Sigmoid colon (tissue), 6 donors: ENCODE measurements at regions not wholly inside any gene's neighbourhood (a gene's known extent, or its start where the extent isn't known, plus 50 kb on each side); places are given as distances from the start of the nearest gene placed in this dataset.

Experiments
- DNase-seq: peaks from one replicate; pipeline ENCODE4 v3.0.0-alpha.2; 2019
- H3K27ac ChIP-seq, 4 donors: fragments of 200-600 bp; sonication (generic); one replicate each; pipeline ENCODE4 v1.5.1; 2016 to 2019; ENCODE audit warnings: mild to moderate bottlenecking in 1 of 4
- H3K27me3 ChIP-seq, 3 donors: fragments of 200-600 bp; sonication (generic); one replicate each; pipeline ENCODE4 v1.5.1; 2019; ENCODE audit warnings: mild to moderate bottlenecking in 1 of 3
- H3K36me3 ChIP-seq, 4 donors: fragments of 200-600 bp; sonication (generic); one replicate each; pipeline ENCODE4 v1.5.1; 2016 to 2019
- H3K4me1 ChIP-seq, 4 donors: fragments of 200-600 bp; sonication (generic); one replicate each; pipeline ENCODE4 v1.5.1; 2017 to 2019
- H3K4me3 ChIP-seq, 4 donors: fragments of 200-600 bp; sonication (generic); one replicate each; pipeline ENCODE4 v1.5.1; 2017 to 2019; ENCODE audit warnings: mild to moderate bottlenecking in 2 of 4, moderate library complexity in 1 of 4
- H3K9me3 ChIP-seq, 4 donors: fragments of 200-600 bp in 3 of 4; sonication (generic) in 3 of 4; one replicate each; pipeline versions ENCODE4 v1.5.1 to v1.6.1; 2013 to 2019
- CTCF ChIP-seq, 4 experiments: fragments of 450-650 bp in 3 of 4; fragments of 200-600 bp in 1 of 4; IDR thresholded peaks; one replicate each; pipeline ENCODE4 v1.5.1; 2016 to 2019; ENCODE audit warnings: antibody characterized with exemption in 4 of 4, mild to moderate bottlenecking in 3 of 4, moderate library complexity in 2 of 4
- EP300 ChIP-seq, 4 donors: sonication (generic); formaldehyde crosslinking; IDR thresholded peaks; one replicate each; pipeline ENCODE4 v1.6.1; 2017; ENCODE audit warnings: antibody characterized with exemption in 4 of 4
- POLR2A ChIP-seq, 2 donors: fragments of 450-650 bp; IDR thresholded peaks; one replicate each; pipeline ENCODE4 v1.6.1; 2016; ENCODE audit warnings: antibody characterized with exemption in 2 of 2, mild to moderate bottlenecking in 2 of 2, moderate library complexity in 2 of 2
- POLR2AphosphoS5 ChIP-seq, 4 donors: sonication (generic); formaldehyde crosslinking; IDR thresholded peaks; one replicate each; pipeline ENCODE4 v1.6.1; 2017; ENCODE audit warnings: antibody characterized with exemption in 4 of 4
- WGBS, 2 donors: extraction: QIAGEN DNeasy Blood & Tissue Kit; methylation state at CpG; one replicate each; pipeline ENCODE4 v1.1.7; 2013; 5-methylcytosine and 5-hydroxymethylcytosine counted together
- intact Hi-C: fragments of 100-400 bp; cut with DNase I; formaldehyde crosslinking; loops from one replicate; pipeline ENCODE4 v1.15.1; 2023
- donor health status: healthy with polysubstance abuse.
- donor health status: healthy.

GRCh38 chr7:109996411-109996810 lies 1094.5 kb upstream of the LRRN3 start:
- TF ChIP-seq POLR2AphosphoS5 (IDR thresholded peaks at IDR 0.05) (no peak), CTCF (IDR thresholded peaks at IDR 0.05) (no peak), POLR2A (IDR thresholded peaks at IDR 0.05) (no peak), EP300 (IDR thresholded peaks at IDR 0.05) (no peak)
- 83% methylated on average over 1 of the region's 1 CpG for WGBS, 2 donors
- no peak overlapping the region for H3K4me3 ChIP-seq
- no peaks in the 10 kb centered on the region for H3K27me3 ChIP-seq
- H3K4me1 ChIP-seq: no peaks in the 10 kb centered on the region
- H3K27ac ChIP-seq: no peak overlapping the region
- intact Hi-C loops: no loop called here
- no peaks in the 10 kb centered on the region for H3K9me3 ChIP-seq
- no peak for DNase-seq
- H3K36me3 ChIP-seq: no peaks in the 10 kb centered on the region

- TF ChIP-seq EP300 (IDR thresholded peaks at IDR 0.05): no peak
- no peak for TF ChIP-seq POLR2AphosphoS5 (IDR thresholded peaks at IDR 0.05)
- no peak for TF ChIP-seq POLR2A (IDR thresholded peaks at IDR 0.05)
- no peak for TF ChIP-seq CTCF (IDR thresholded peaks at IDR 0.05)
- DNase-seq: no peak
- H3K4me3 ChIP-seq: no peak overlapping the region
- H3K36me3 ChIP-seq: no peaks in the 10 kb centered on the region
- intact Hi-C loops: no loop called here
- H3K4me1 ChIP-seq: no peaks in the 10 kb centered on the region
- no peaks in the 10 kb centered on the region for H3K27me3 ChIP-seq
- no peak overlapping the region for H3K27ac ChIP-seq
- no peaks in the 10 kb centered on the region for H3K9me3 ChIP-seq
- 60 to 78% methylated on average over 1 of the region's 1 CpG for WGBS, 2 donors
These were observed 1094.0 kb upstream of the LRRN3 start for GRCh38 chr7:109996927-109997326.

- WGBS, 2 donors: 71 to 83% methylated on average over 2 of the region's 2 CpGs
These were observed 1093.1 kb upstream of the LRRN3 start for GRCh38 chr7:109997837-109998236.

GRCh38 chr7:110001254-110001938 lies 1089.5 kb upstream of the LRRN3 start:
- Histone ChIP-seq H3K4me1 (no peaks in the 10 kb centered on the region), H3K27me3 (no peaks in the 10 kb centered on the region), H3K9me3 (no peaks in the 10 kb centered on the region), H3K27ac (no peak overlapping the region), H3K4me3 (no peak overlapping the region), H3K36me3 (no peaks in the 10 kb centered on the region)
- no peak for DNase-seq
- TF ChIP-seq EP300 (IDR thresholded peaks at IDR 0.05): no peak
- TF ChIP-seq POLR2AphosphoS5 (IDR thresholded peaks at IDR 0.05): no peak
- no peak for TF ChIP-seq POLR2A (IDR thresholded peaks at IDR 0.05)
- no peak for TF ChIP-seq CTCF (IDR thresholded peaks at IDR 0.05)
- intact Hi-C loops: no loop called here
- 69 to 72% methylated on average over 1 of the region's 1 CpG for WGBS, 2 donors

More at GRCh38 chr7:109997837-109998236, 1093.1 kb upstream of the LRRN3 start:
- H3K9me3 ChIP-seq: no peaks in the 10 kb centered on the region
- TF ChIP-seq CTCF (IDR thresholded peaks at IDR 0.05): no peak
- TF ChIP-seq POLR2A (IDR thresholded peaks at IDR 0.05): no peak
- TF ChIP-seq POLR2AphosphoS5 (IDR thresholded peaks at IDR 0.05): no peak
- TF ChIP-seq EP300 (IDR thresholded peaks at IDR 0.05): no peak
- DNase-seq: no peak
- H3K4me3 ChIP-seq: no peak overlapping the region
- H3K27me3 ChIP-seq: no peaks in the 10 kb centered on the region
- no peaks in the 10 kb centered on the region for H3K4me1 ChIP-seq
- intact Hi-C loops: no loop called here
- H3K27ac ChIP-seq: no peak overlapping the region
- H3K36me3 ChIP-seq: no peaks in the 10 kb centered on the region

- DNase-seq: no peak
- no peaks in the 10 kb centered on the region for H3K9me3 ChIP-seq
- H3K4me3 ChIP-seq: no peak overlapping the region
- no peak overlapping the region for H3K27ac ChIP-seq
- TF ChIP-seq CTCF (IDR thresholded peaks at IDR 0.05) (no peak), EP300 (IDR thresholded peaks at IDR 0.05) (no peak), POLR2A (IDR thresholded peaks at IDR 0.05) (no peak), POLR2AphosphoS5 (IDR thresholded peaks at IDR 0.05) (no peak)
- intact Hi-C loops: no loop called here
- no peaks in the 10 kb centered on the region for H3K4me1 ChIP-seq
- H3K27me3 ChIP-seq: no peaks in the 10 kb centered on the region
- 78 to 86% methylated on average over 1 of the region's 1 CpG for WGBS, 2 donors
- H3K36me3 ChIP-seq: no peaks in the 10 kb centered on the region
These were observed 1087.1 kb upstream of the LRRN3 start for GRCh38 chr7:110003827-110004226.
